HG03095 (cell line): ENCODE measurements at regions not wholly inside any gene's neighbourhood (a gene's known extent, or its start where the extent isn't known, plus 50 kb on each side); places are given as distances from the start of the nearest gene placed in this dataset.
A peak's percentile ranks its signal among the peaks of the same experiment; 100 is the strongest.
"Not testable (repeated sequence)": the region's sequence is repeated elsewhere in the genome, so short reads cannot be mapped to it uniquely, and the experiment has no call there.

Experiments used
- ATAC-seq: cut with Tn5 transposase; IDR thresholded peaks from one replicate; pipeline ENCODE4 v1.9.1; 2021; ENCODE audit warnings: moderate library complexity; ENCODE audit not compliant: unreplicated experiment

GRCh38 chr4:177175473-177175872 lies 134.2 kb upstream of the NEIL3 start:
- ATAC-seq = no peak

GRCh38 chr4:177177541-177178081 lies 132.1 kb upstream of the NEIL3 start:
- ATAC-seq = no peak

DNA sequence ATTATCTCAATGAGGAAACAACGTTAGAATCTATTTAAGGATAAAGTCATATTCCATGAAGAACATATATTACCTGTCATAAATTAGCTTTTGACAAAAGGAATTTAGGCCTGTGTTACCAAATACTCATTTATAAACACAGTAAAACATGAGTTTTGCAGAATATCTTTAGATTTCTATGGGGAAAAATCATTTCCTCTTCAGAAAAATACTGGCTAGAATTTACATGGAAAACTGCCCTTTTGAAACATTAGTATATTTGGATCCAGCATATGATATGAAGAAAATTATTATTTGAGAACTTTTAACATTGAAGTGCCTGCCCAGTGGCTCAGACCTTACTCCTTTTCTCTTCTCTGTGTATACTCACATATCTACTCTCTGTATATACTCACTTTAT lies 131.4 kb upstream of the NEIL3 start:
- no peak for ATAC-seq

- no peak for ATAC-seq
These were observed 127.5 kb upstream of the NEIL3 start for GRCh38 chr4:177182166-177182565.

GRCh38 chr4:177182728-177183127 lies 126.9 kb upstream of the NEIL3 start:
- ATAC-seq = no peak

- ATAC-seq = no peak
These were observed 124.5 kb upstream of the NEIL3 start for GRCh38 chr4:177185151-177185550.

DNA sequence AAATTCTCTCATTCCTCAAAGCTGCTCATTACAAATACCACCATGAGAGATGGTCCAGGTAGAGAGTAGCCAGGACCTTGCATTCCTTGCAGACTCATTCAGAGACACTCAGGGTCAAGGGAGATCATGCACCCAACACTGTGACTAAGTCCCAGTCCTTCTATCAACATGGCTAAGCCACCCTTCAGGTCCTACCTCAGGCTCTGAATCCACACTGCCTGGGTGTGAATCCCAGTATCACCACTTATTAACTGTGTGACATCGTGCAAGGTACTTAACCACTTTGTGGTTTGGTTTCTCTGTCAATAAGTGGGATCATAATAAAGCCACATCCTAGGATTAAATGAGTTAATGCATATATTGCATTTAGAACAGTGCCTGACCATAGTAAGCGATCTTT lies 124.1 kb upstream of the NEIL3 start:
- no peak for ATAC-seq

- no peak for ATAC-seq
These were observed 122.3 kb upstream of the NEIL3 start for GRCh38 chr4:177187371-177187770.

DNA sequence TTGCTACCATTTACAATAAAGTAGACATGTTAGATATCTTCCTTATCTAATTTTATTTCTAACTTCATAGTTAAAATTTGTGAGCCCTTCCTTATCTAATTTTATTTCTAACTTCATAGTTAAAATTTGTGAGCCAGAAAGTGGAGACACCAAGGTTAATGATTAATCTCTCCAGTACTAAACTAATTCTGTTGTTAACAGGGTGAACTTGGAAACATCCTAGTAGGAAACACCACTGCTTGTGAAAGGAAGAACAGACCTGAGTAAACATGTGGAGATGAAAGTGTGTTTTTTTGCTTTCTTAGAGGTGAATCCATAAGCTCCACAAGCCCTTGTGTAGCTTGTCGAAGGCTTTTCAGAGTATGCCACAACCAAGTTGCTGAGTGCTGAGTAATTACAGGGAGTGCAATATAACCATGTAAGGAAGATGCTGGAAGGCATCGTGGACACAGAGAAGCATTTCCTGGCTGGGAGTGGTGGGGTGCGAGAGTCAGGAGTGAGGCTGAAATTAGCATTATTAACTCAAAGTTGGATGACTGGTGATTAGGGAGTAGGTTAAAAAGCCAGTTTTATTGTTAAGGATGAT lies 118.6 kb upstream of the NEIL3 start:
- ATAC-seq = no peak

GRCh38 chr4:177191586-177191985 lies 118.1 kb upstream of the NEIL3 start:
- no peak for ATAC-seq

- no peak for ATAC-seq
These were observed 117.7 kb upstream of the NEIL3 start for GRCh38 chr4:177191991-177192390.

- not testable (repeated sequence) for ATAC-seq
These were observed 116.5 kb upstream of the NEIL3 start for GRCh38 chr4:177193024-177193715.

DNA sequence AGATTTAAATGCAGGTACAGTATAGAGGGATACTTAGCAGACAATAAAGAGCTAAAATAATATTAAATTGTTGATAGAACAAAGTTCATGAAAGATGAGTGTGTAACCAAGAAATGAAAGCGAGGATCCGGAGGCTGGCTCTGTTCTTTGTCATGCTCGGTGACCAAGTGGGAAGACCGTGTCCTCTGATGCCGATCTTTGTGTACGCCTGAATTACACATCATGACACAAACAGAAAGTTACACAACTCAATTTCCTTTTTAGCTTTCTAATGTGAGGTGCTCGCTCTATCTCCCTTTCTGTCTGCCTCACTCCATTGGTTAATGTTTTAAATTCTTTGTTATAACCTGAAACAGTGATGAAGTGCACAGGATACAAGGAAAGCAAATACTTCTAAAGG lies 114.8 kb upstream of the NEIL3 start:
- no peak for ATAC-seq

- no peak for ATAC-seq
These were observed 113.1 kb upstream of the NEIL3 start for GRCh38 chr4:177196615-177197014.

DNA sequence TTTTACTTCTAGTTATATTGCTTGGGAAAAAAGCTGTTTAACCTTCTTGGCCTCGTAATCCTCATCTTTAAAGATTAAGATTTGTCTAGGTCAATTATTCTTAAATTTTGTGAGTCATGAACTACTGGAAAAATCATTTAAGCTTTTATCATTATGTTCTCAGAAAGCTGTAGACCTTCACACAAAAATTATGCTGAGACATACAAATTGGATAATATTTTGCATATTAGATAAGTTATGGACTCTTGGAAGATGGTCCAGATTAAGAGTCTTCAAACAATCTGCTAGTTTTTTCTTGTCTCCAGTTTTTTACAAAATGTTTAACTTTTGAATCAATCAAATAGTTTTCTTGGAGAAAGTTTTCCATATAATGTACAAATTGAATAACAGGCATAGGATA lies 108.1 kb upstream of the NEIL3 start:
- ATAC-seq = no peak

GRCh38 chr4:177204126-177204525 lies 105.5 kb upstream of the NEIL3 start:
- no peak for ATAC-seq

- no peak for ATAC-seq
These were observed 94.7 kb upstream of the NEIL3 start for GRCh38 chr4:177214935-177215334.

DNA sequence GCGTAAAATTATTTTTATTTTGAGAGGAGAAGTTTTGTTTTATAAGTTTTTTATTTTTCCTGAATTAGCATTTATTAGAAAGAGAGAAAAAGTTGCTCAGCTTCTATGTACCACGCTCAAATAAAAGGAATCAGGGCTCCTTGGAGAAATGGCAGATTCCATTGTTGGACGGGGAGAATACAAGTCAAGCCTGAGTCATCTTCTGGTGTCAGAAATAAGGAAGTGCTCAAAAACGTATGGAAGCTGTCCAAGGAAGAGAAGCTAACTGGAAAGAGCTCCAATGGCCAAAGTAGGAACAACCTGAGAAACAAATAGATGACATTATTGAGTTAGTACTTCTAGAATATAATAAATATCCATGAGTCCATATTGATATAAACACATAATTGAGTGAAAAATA lies 89.3 kb upstream of the NEIL3 start:
- ATAC-seq = no peak

GRCh38 chr4:177222781-177223180 lies 86.9 kb upstream of the NEIL3 start:
- ATAC-seq = no peak

GRCh38 chr4:177225605-177226004 lies 84.1 kb upstream of the NEIL3 start:
- peak; percentile 90 for ATAC-seq

DNA sequence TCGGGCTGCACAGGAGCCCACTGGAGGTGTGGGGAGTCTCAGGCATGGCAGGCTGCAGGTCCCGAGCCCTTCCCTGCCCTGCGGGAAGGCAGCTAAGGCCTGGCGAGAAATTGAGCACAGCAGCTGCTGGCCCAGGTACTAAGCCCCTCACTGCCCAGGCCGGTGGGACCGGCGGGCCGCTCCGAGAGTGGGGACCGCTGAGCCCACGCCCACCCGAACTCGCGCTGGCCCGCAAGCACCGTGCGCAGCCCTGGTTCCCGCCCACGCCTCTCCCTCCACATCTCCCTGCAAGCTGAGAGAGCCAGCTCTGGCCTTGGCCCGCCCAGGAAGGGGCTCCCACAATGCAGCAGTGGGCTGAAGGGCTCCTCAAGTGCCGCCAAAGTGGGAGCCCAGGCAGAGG lies 82.0 kb upstream of the NEIL3 start:
- ATAC-seq = no peak

DNA sequence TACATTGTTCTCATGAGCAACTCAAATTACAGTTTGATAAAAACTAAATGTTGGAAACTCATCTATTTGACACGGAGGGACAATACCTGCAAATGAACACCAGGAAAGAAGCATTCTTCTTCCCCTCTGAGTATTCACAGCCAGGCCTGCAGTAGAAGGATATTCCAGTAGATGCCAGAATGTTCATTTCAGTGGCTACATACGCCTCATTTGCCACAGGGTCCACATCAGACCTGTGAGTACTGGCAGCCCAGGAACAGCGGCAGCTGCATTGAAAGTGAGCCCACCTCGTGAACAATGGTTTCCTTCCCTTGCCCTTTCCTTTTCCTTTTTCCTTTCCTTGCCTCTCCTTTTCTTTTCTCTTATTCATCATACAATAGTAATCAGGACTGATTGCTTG lies 81.1 kb upstream of the NEIL3 start:
- no peak for ATAC-seq

GRCh38 chr4:177229331-177229730 lies 80.3 kb upstream of the NEIL3 start:
- no peak for ATAC-seq
